Hepatocyte (in vitro differentiated cells): ENCODE measurements at regions not wholly inside any gene's neighbourhood (a gene's known extent, or its start where the extent isn't known, plus 50 kb on each side); places are given as distances from the start of the nearest gene placed in this dataset.

Experiments
- EZH2phosphoT487 ChIP-seq: fragments of 200-600 bp; sonication (generic); IDR thresholded peaks from one replicate; pipeline ENCODE4 v1.6.1; 2018; ENCODE audit warnings: antibody characterized with exemption, mild to moderate bottlenecking, low read depth, moderate library complexity; ENCODE audit not compliant: unreplicated experiment, severe bottlenecking
- TF ChIP-seq, protein P1 (sequence below): fragments of 200-600 bp; sonication (generic); IDR thresholded peaks from 2 replicates; pipeline ENCODE4 v1.5.1; 2016; ENCODE audit warnings: antibody characterized with exemption, mild to moderate bottlenecking; ENCODE audit not compliant: poor library complexity

DNA sequence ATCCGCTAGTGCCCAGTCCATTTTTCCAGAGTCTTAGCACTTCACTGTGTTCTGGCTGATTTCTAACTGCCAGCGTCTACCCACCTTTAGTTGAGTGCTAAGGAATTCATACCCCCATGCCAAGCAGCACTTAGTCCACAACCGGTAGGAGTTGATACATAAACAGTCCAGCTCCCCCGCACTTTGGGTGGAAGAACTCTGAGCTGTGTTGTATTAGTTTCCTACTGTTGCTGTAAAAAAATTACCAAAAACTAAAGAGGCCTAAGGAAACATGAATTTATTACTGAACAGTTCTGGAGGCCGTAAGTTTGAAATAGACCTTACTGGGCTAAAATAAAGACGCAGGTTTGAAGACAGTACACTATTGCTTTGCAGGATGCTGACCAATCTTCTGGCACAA, 87.6 kb downstream of the SLC24A2 start:
- TF ChIP-seq, protein P1, sequence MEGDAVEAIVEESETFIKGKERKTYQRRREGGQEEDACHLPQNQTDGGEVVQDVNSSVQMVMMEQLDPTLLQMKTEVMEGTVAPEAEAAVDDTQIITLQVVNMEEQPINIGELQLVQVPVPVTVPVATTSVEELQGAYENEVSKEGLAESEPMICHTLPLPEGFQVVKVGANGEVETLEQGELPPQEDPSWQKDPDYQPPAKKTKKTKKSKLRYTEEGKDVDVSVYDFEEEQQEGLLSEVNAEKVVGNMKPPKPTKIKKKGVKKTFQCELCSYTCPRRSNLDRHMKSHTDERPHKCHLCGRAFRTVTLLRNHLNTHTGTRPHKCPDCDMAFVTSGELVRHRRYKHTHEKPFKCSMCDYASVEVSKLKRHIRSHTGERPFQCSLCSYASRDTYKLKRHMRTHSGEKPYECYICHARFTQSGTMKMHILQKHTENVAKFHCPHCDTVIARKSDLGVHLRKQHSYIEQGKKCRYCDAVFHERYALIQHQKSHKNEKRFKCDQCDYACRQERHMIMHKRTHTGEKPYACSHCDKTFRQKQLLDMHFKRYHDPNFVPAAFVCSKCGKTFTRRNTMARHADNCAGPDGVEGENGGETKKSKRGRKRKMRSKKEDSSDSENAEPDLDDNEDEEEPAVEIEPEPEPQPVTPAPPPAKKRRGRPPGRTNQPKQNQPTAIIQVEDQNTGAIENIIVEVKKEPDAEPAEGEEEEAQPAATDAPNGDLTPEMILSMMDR = no peak
- no peak for TF ChIP-seq EZH2phosphoT487
